Esophagus muscularis mucosa (tissue), 3 donors: ENCODE measurements at regions not wholly inside any gene's neighbourhood (a gene's known extent, or its start where the extent isn't known, plus 50 kb on each side); places are given as distances from the start of the nearest gene placed in this dataset.

ENCODE experiments used
- EP300 ChIP-seq: sonication (generic); formaldehyde crosslinking; IDR thresholded peaks from one replicate; pipeline ENCODE4 v1.6.1; 2017; ENCODE audit warnings: antibody characterized with exemption
- TF ChIP-seq, protein P1 (sequence below), 3 experiments: fragments of 200-600 bp in 2 of 3; fragments of 450-650 bp in 1 of 3; sonication (generic) in 2 of 3; IDR thresholded peaks; one replicate each; pipeline ENCODE4 v1.5.1; 2017 to 2019; ENCODE audit warnings: antibody characterized with exemption in 3 of 3, mild to moderate bottlenecking in 2 of 3, moderate library complexity in 1 of 3

DNA sequence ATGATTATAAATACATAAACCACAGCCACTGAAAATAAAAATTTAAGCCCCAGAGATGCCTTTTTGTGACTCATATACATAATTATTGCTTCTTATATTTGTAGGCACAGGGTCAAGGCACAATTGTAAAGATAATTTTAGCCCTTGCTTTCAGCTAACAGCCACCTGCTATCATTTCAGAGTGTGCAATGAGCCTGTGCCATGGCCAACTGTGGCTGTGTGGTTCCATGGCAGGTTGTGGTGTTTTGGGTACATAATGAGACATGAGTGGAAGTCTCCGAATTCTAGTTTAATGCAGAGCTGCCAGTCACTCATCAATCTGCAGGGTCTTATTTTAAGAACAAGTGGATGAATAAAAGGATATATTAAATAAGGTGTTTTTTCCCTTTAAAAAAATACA lies 346.9 kb upstream of the SNX7 start:
- TF ChIP-seq, protein P1, sequence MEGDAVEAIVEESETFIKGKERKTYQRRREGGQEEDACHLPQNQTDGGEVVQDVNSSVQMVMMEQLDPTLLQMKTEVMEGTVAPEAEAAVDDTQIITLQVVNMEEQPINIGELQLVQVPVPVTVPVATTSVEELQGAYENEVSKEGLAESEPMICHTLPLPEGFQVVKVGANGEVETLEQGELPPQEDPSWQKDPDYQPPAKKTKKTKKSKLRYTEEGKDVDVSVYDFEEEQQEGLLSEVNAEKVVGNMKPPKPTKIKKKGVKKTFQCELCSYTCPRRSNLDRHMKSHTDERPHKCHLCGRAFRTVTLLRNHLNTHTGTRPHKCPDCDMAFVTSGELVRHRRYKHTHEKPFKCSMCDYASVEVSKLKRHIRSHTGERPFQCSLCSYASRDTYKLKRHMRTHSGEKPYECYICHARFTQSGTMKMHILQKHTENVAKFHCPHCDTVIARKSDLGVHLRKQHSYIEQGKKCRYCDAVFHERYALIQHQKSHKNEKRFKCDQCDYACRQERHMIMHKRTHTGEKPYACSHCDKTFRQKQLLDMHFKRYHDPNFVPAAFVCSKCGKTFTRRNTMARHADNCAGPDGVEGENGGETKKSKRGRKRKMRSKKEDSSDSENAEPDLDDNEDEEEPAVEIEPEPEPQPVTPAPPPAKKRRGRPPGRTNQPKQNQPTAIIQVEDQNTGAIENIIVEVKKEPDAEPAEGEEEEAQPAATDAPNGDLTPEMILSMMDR (IDR thresholded peaks at IDR 0.05): no peak
- TF ChIP-seq EP300: no peak
